GM13976 (cell line): ENCODE measurements at regions not wholly inside any gene's neighbourhood (a gene's known extent, or its start where the extent isn't known, plus 50 kb on each side); places are given as distances from the start of the nearest gene placed in this dataset.

Source experiments
- DNase-seq: peaks from one replicate; pipeline ENCODE4 v3.0.0; 2012; ENCODE audit warnings: low spot score
- CTCF ChIP-seq: IDR thresholded peaks from 2 replicates; pipeline ENCODE4 v1.5.1; 2012; ENCODE audit warnings: borderline replicate concordance, mild to moderate bottlenecking; ENCODE audit not compliant: insufficient read depth; ENCODE audit errors: extremely low read depth, missing control alignments, control extremely low read depth
- in situ Hi-C: fragments of 300-500 bp; cut with MboI; formaldehyde crosslinking; loops from one replicate; pipeline ENCODE4 v1.12.0; 2022; ENCODE audit warnings: low sequenced_read_pairs, mixed read lengths, inconsistent platforms; ENCODE audit not compliant: unreplicated experiment

- in situ Hi-C loops: no loop called here
- no peak for DNase-seq
- no peak for TF ChIP-seq CTCF
Measured at GRCh38 chr2:217099561-217099960, 239.7 kb upstream of the TNP1 start.

- in situ Hi-C loops: no loop called here
- DNase-seq: no peak
- TF ChIP-seq CTCF: no peak
Measured at GRCh38 chr2:217098435-217098834, 238.6 kb upstream of the TNP1 start.

- no peak for DNase-seq
- in situ Hi-C loops: no loop called here
- TF ChIP-seq CTCF: no peak
Measured at GRCh38 chr2:217097346-217097745, 237.5 kb upstream of the TNP1 start.

- in situ Hi-C loops: no loop called here
- DNase-seq: no peak
- TF ChIP-seq CTCF: no peak
Measured at GRCh38 chr2:217096474-217097225, 236.8 kb upstream of the TNP1 start.

GRCh38 chr2:217095511-217096205 is 235.8 kb upstream of the TNP1 start:
- DNase-seq: no peak

More at GRCh38 chr2:217095511-217096205, 235.8 kb upstream of the TNP1 start:
- TF ChIP-seq CTCF: no peak
- in situ Hi-C loops: no loop called here
